ENCODE measurements at regions not wholly inside any gene's neighbourhood (a gene's known extent, or its start where the extent isn't known, plus 50 kb on each side); places are given as distances from the start of the nearest gene placed in this dataset.
A peak's percentile ranks its signal among the peaks of the same experiment; 100 is the strongest.

DNA sequence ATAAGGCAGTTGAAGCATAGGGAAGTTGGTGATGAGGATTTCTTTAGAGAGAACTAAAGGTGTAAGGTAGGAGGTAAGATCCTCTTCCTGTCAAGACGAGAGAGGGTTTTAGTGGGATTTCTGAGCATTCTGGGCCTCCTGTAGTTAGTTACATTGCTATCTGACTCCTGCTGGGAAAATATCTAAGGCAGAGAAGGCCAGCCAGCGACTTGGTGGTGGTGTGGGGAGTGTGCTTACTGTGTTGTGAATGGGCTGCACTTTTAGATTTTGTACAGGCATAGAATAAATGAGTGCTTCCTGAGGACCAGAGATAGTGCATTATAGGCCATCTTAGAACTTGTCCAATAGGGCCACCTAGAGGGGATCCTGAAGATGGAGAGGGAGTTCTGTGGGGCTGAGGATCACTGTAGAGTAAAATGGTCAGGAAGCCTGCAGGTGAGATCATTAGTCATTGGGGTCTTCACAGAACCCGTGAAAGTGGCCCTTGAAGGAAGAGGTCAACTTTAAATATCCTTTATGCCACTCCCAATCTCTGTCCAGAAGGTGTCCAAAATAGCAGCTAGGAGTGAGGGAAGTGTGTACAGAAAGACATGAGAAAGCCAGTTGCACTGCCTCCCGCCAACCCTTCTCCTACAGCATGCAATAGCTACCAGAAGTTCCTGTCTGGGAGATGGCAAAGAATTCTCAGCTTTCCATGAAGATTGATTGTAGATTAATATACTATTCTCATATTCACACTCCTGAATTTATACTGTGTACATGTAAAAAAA, 266.6 kb downstream of the POLR1F start:
- Histone ChIP-seq H3K4me3 (ENCODE audit: extremely low read depth in 1 of 4, insufficient read depth in 2 of 4, low read depth in 3 of 4, low read length in 4 of 4) (no peak overlapping the region), H2AFZ (ENCODE audit: low read length) (no peak overlapping the region), H2BK12ac (ENCODE audit: low read depth, low read length) (no peak overlapping the region), H3K4ac (replicated peaks; ENCODE audit: insufficient read length, low read depth, low read length) (no peak overlapping the region), H4K5ac (ENCODE audit: insufficient read length, low read depth, low read length) (no peak overlapping the region), H2BK20ac (ENCODE audit: low read length) (no peak overlapping the region), H3K27ac (ENCODE audit: low read depth, low read length) (no peak overlapping the region), H3K18ac (ENCODE audit: extremely low read depth, low read length) (no peak overlapping the region), H3K4me2 (ENCODE audit: insufficient read depth in 1 of 2, low read depth in 2 of 2, low read length in 2 of 2) (no peak overlapping the region), H3K79me2 (ENCODE audit: control insufficient read depth in 1 of 2, insufficient read depth in 2 of 2, low read length in 2 of 2) (no peaks in the 10 kb centered on the region), H2BK5ac (ENCODE audit: low read depth, low read length) (no peak overlapping the region), H3K56ac (replicated peaks; ENCODE audit: insufficient read length, low read depth, low read length) (no peak overlapping the region), H4K8ac (ENCODE audit: extremely low read depth, insufficient read depth, low read length) (no peak overlapping the region), H3K27me3 (replicated peaks in 1 of 4; ENCODE audit: control insufficient read depth in 3 of 4, extremely low read depth in 1 of 4, insufficient read depth in 3 of 4, low read length in 3 of 4) (no peaks in the 10 kb centered on the region), H2BK15ac (ENCODE audit: low read length) (no peak overlapping the region), H2BK120ac (replicated peaks; ENCODE audit: low read depth, low read length) (no peak overlapping the region), H3K9me3 (ENCODE audit: insufficient read depth in 2 of 2, low read depth in 1 of 2, low read length in 1 of 2) (no peaks in the 10 kb centered on the region), H3K23me2 (ENCODE audit: low read depth, low read length) (no peaks in the 10 kb centered on the region), H4K20me1 (replicated peaks in 1 of 2; ENCODE audit: control insufficient read depth in 1 of 2, insufficient read depth in 2 of 2, low read length in 2 of 2) (no peaks in the 10 kb centered on the region), H3K36me3 (ENCODE audit: control insufficient read depth in 2 of 4, insufficient read depth in 4 of 4, low read length in 3 of 4) (no peaks in the 10 kb centered on the region), H3K4me1 (replicated peaks in 1 of 4; ENCODE audit: control insufficient read depth in 3 of 4, insufficient read depth in 4 of 4, low read length in 3 of 4) (no peaks in the 10 kb centered on the region), H3K9ac (replicated peaks in 1 of 4; ENCODE audit: extremely low read depth in 1 of 4, low read depth in 3 of 4, low read length in 3 of 4) (no peak overlapping the region), H4K91ac (replicated peaks; ENCODE audit: insufficient read length, low read length) (no peak overlapping the region), H3K79me1 (ENCODE audit: low read depth, low read length) (no peaks in the 10 kb centered on the region), H3K14ac (ENCODE audit: insufficient read length) (no peak overlapping the region), H2AK5ac (ENCODE audit: low read depth, low read length) (no peak overlapping the region), H3K23ac (ENCODE audit: insufficient read length) (no peak overlapping the region)
- peak in 1 of 2 experiments; percentile 23 for DNase-seq (ENCODE audit: low read depth in 1 of 2, low spot score in 2 of 2)
- POLR2A ChIA-PET (ENCODE audit: partially characterized antibody) = no interaction called here
- CTCF ChIA-PET (ENCODE audit: partially characterized antibody) = interaction anchor here (0.6 to 6.8 kb wide), 18 partner anchors 8 to 347 kb away, joined by 3 to 72 read pairs (median 4); partner anchors contain the start of gene TWIST1
- WGBS, 2 experiments (ENCODE audit: extremely low coverage in 1 of 2, insufficient coverage in 1 of 2, insufficient read length in 1 of 2, insufficient replicate concordance in 2 of 2, low coverage in 1 of 2, low lambda C conversion rate in 2 of 2, missing lambda C conversion rate in 1 of 2) = 65% methylated on average over 4 of the region's 4 CpGs; no CpG with 5 or more reads in 1 of the 2 experiments
- FAIRE-seq = peak; percentile 77
- TF ChIP-seq RNF2 (IDR thresholded peaks at IDR 0.05; ENCODE audit: borderline replicate concordance, low read depth, low read length, missing control alignments, poor library complexity, severe bottlenecking) = no peak
- peak; percentile 88 to 95 for TF ChIP-seq RAD21 (IDR thresholded peaks at IDR 0.05 in 1 of 2, conservative IDR thresholded peaks at IDR 0.05 in 1 of 2; ENCODE audit: low read depth in 2 of 2, low read length in 2 of 2)
- TF ChIP-seq TCF12 (IDR thresholded peaks at IDR 0.05; ENCODE audit: low read depth, low read length) = no peak
- TF ChIP-seq, protein P1, sequence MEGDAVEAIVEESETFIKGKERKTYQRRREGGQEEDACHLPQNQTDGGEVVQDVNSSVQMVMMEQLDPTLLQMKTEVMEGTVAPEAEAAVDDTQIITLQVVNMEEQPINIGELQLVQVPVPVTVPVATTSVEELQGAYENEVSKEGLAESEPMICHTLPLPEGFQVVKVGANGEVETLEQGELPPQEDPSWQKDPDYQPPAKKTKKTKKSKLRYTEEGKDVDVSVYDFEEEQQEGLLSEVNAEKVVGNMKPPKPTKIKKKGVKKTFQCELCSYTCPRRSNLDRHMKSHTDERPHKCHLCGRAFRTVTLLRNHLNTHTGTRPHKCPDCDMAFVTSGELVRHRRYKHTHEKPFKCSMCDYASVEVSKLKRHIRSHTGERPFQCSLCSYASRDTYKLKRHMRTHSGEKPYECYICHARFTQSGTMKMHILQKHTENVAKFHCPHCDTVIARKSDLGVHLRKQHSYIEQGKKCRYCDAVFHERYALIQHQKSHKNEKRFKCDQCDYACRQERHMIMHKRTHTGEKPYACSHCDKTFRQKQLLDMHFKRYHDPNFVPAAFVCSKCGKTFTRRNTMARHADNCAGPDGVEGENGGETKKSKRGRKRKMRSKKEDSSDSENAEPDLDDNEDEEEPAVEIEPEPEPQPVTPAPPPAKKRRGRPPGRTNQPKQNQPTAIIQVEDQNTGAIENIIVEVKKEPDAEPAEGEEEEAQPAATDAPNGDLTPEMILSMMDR (IDR thresholded peaks at IDR 0.05; ENCODE audit: control extremely low read depth in 1 of 3, insufficient read depth in 1 of 3, low read depth in 1 of 3, low read length in 3 of 3) = peak in 2 of 3 experiments; percentile 69 to 70; a peak in 2 of 4 replicates
- no peak for TF ChIP-seq BCL11A (IDR thresholded peaks at IDR 0.05; ENCODE audit: low read depth in 2 of 2, low read length in 2 of 2)
- TF ChIP-seq PHF8 (conservative IDR thresholded peaks at IDR 0.05; ENCODE audit: low read depth, low read length) = no peak
- no peak for TF ChIP-seq EZH2 (IDR thresholded peaks at IDR 0.05; ENCODE audit: low read depth, low read length, severe bottlenecking)
- no peak for TF ChIP-seq HDAC6 (IDR thresholded peaks at IDR 0.05; ENCODE audit: low read depth, low read length)
- TF ChIP-seq SIRT6 (IDR thresholded peaks at IDR 0.05; ENCODE audit: low read length) = no peak

All from H1 (cell line).